ENCODE measurements at regions not wholly inside any gene's neighbourhood (a gene's known extent, or its start where the extent isn't known, plus 50 kb on each side); places are given as distances from the start of the nearest gene placed in this dataset.
A peak's percentile ranks its signal among the peaks of the same experiment; 100 is the strongest.

DNA sequence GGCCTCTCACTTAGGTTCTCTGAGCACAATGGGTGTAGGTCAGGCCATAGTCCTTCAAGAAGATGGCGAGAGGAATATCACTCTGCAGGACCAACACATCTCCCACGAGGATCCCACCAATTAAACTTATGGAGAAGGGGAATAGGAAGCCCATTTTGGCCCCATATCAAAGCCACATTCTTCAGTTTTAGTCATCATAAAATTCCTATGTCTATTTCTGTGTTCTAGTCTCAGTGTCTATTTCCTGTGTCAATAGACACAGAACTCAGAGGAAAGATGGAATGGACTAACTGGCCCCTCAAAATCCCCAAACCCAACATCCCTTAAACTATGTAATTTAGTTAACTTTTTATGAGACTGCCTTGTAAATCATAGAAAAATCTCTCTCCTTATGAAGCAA, 216.8 kb downstream of the HACE1 start:
- no peak for DNase-seq (ENCODE audit: low spot score)

DNA sequence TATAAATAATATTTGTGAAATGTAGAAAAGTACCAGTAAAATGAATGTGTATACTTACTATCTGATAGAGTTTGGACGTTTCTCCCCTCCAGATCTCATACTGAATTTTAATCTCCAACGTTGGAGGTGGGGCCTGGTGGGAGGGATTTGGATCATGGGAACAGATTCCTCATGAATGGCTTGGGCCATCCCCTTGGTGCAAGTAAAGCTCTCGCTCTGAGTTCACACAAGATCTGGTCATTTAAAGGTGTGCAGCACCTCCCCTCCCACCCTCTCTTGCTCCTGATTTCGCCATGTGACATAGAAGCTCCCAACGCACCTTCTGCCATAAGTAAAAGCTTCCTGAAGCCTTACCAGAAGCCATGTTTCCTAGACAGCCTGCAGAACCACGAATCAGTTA, 219.0 kb downstream of the HACE1 start:
- TF ChIP-seq, protein P1, sequence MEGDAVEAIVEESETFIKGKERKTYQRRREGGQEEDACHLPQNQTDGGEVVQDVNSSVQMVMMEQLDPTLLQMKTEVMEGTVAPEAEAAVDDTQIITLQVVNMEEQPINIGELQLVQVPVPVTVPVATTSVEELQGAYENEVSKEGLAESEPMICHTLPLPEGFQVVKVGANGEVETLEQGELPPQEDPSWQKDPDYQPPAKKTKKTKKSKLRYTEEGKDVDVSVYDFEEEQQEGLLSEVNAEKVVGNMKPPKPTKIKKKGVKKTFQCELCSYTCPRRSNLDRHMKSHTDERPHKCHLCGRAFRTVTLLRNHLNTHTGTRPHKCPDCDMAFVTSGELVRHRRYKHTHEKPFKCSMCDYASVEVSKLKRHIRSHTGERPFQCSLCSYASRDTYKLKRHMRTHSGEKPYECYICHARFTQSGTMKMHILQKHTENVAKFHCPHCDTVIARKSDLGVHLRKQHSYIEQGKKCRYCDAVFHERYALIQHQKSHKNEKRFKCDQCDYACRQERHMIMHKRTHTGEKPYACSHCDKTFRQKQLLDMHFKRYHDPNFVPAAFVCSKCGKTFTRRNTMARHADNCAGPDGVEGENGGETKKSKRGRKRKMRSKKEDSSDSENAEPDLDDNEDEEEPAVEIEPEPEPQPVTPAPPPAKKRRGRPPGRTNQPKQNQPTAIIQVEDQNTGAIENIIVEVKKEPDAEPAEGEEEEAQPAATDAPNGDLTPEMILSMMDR (IDR thresholded peaks at IDR 0.05; ENCODE audit: extremely low read depth, missing control alignments), result no peak
- no peak for DNase-seq (ENCODE audit: low spot score)

More for the DNA sequence above, 216.8 kb downstream of the HACE1 start:
- TF ChIP-seq, protein P1 (IDR thresholded peaks at IDR 0.05; ENCODE audit: extremely low read depth, missing control alignments), result no peak

DNA sequence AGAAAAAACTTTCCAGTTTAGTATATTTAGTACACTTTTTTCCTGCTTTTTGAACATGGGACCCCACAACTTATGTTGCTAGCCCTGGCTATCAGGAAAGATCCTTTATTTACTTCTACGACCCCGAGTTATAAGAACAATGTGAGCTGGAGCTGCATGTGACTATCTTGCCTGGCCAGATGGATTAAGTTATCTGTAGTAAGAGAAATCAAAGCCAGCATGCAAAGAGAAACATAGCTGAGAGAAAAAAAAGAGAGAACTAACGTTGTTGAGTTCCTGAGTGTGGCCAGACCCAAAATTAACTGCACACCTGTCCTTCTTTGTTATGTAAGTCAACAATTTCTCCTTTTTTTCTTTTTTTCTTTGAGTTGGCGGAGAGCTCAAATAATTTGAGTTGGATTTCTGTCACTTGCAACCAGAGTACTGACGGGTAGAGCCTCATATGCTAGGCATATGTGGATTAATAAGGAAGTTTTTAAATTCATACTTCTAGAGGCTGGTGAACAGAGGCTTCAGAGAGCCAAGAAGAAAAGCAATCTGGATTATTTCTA, 219.5 kb downstream of the HACE1 start:
- TF ChIP-seq, protein P1 (IDR thresholded peaks at IDR 0.05; ENCODE audit: extremely low read depth, missing control alignments), result no peak
- no peak for DNase-seq (ENCODE audit: low spot score)

DNA sequence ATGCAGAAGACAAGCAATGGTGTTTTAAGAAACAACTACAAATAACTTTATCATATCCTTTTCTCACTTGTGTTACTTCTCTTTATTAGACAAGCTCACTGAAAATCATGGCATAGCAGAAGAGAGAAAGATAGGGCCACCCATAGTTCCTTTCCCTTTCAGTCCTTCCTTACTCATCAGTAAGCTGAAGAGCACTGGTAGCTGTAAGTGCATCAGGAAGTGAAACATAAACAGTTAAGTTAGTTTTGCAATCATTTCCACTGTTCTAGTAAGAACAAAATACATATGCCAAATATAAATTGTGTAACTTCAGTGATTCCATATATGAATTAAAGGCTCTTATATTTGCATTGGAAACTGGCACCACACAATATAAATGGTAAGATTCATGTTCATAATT, 220.1 kb downstream of the HACE1 start:
- DNase-seq (ENCODE audit: low spot score), result peak; percentile 18
- TF ChIP-seq, protein P1 (IDR thresholded peaks at IDR 0.05; ENCODE audit: extremely low read depth, missing control alignments), result no peak

DNA sequence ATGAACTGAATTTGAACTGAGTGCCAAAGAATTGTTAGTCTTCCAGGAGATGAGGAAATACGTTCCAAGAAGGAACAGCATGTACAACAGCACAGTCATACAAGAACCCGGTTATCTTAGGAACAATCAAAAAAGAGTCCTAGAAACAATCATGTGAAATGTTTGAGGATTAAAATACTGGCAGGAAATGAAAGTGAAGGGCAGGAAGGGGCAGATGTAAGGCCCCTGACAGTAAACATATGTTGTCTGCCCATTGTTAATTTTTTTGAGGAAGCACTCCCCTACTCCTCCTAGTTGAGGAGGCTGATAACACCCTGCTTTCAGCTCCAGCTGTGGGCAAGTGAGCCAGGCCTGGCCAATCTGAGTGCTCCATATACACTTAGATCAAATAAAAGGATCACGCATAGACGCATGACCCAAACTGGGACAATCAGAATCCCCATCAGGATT, 220.9 kb downstream of the HACE1 start:
- TF ChIP-seq, protein P1 (IDR thresholded peaks at IDR 0.05; ENCODE audit: extremely low read depth, missing control alignments), result no peak
- DNase-seq (ENCODE audit: low spot score), result no peak

DNA sequence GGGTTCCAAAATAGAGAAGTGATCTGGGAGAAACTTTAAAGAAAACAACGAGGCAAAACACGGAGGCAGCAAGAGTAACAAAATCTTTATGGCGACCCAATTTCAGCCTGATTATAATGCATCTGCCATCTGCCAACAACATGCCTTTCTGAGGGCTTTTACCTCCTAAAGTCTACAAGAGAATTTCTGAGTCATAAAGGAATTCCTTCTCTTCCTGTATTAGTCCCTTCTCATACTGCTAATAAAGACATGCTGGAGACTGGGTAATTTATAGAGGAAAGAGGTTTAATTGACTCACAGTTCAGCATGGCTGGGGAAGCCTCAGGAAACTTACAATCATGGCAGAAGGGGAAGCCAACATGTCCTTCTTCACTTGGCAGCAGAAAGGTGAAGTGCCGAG, 226.6 kb downstream of the HACE1 start:
- DNase-seq (ENCODE audit: low spot score), result no peak
- TF ChIP-seq, protein P1 (IDR thresholded peaks at IDR 0.05; ENCODE audit: extremely low read depth, missing control alignments), result no peak

DNA sequence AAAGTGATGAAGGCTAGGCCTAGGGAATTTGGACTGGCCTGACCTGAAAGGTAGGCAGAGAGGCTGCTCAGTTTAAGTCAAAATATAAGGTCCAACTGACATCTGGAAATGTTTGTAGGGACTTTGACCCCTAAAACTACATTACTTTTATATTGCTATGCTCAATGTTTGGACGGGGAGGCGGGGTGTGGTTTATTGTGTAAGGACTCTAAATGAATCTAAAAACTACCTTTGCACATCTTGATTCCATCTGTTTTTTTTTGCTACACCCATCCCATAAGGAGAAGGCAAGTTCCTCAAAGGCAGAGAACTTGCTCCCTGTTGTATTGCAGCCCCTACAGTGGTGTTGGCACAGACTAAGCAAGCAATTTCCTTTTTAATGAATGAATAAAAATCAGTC, 227.1 kb downstream of the HACE1 start:
- TF ChIP-seq, protein P1 (IDR thresholded peaks at IDR 0.05; ENCODE audit: extremely low read depth, missing control alignments), result no peak
- no peak for DNase-seq (ENCODE audit: low spot score)
